Esophagus mucosa (tissue), 1 donor: ENCODE measurements at regions not wholly inside any gene's neighbourhood (a gene's known extent, or its start where the extent isn't known, plus 50 kb on each side); places are given as distances from the start of the nearest gene placed in this dataset.
"Not testable (repeated sequence)": the region's sequence is repeated elsewhere in the genome, so short reads cannot be mapped to it uniquely, and the experiment has no call there.

Experiments
- ATAC-seq: fragments of 200-7000 bp; cut with Tn5 transposase; one replicate; pipeline ENCODE4 v1.9.1; 2020
- donor health status: DM: yes; HTN: yes; CAD: no.

- no peak for ATAC-seq
These were observed 328.9 kb downstream of the CHL1 start for GRCh38 chr3:525415-525814.

GRCh38 chr3:535566-536416 is 339.2 kb downstream of the CHL1 start:
- peak; percentile 45 for ATAC-seq

- no peak for ATAC-seq
These were observed 339.9 kb downstream of the CHL1 start for GRCh38 chr3:536417-536813.

GRCh38 chr3:541062-541801 is 344.7 kb downstream of the CHL1 start:
- no peak for ATAC-seq

- no peak for ATAC-seq
These were observed 345.5 kb downstream of the CHL1 start for GRCh38 chr3:542021-542420.

GRCh38 chr3:549636-550035 is 353.1 kb downstream of the CHL1 start:
- no peak for ATAC-seq

- no peak for ATAC-seq
These were observed 353.9 kb downstream of the CHL1 start for GRCh38 chr3:550471-550870.

GRCh38 chr3:557972-558371 is 361.4 kb downstream of the CHL1 start:
- ATAC-seq, result no peak

- no peak for ATAC-seq
These were observed 371.1 kb downstream of the CHL1 start for GRCh38 chr3:567488-568185.

GRCh38 chr3:579529-579928 is 383.0 kb downstream of the CHL1 start:
- not testable (repeated sequence) for ATAC-seq

GRCh38 chr3:589066-589465 is 392.5 kb downstream of the CHL1 start:
- ATAC-seq, result not testable (repeated sequence)

- not testable (repeated sequence) for ATAC-seq
These were observed 400.7 kb downstream of the CHL1 start for GRCh38 chr3:597304-597703.

- ATAC-seq, result not testable (repeated sequence)
These were observed 401.2 kb downstream of the CHL1 start for GRCh38 chr3:597746-598145.

GRCh38 chr3:607480-607879 is 410.9 kb downstream of the CHL1 start:
- not testable (repeated sequence) for ATAC-seq

GRCh38 chr3:621714-622113 is 425.2 kb downstream of the CHL1 start:
- no peak for ATAC-seq

GRCh38 chr3:622314-622713 is 425.8 kb downstream of the CHL1 start:
- ATAC-seq, result no peak

- no peak for ATAC-seq
These were observed 427.5 kb downstream of the CHL1 start for GRCh38 chr3:623914-624545.

- no peak for ATAC-seq
These were observed 436.1 kb downstream of the CHL1 start for GRCh38 chr3:632571-633170.

GRCh38 chr3:634511-634910 is 437.9 kb downstream of the CHL1 start:
- no peak for ATAC-seq

- ATAC-seq, result no peak
These were observed 438.8 kb downstream of the CHL1 start for GRCh38 chr3:635393-635792.

GRCh38 chr3:643376-643775 is 446.8 kb downstream of the CHL1 start:
- no peak for ATAC-seq

- no peak for ATAC-seq
These were observed 437.0 kb upstream of the CNTN6 start for GRCh38 chr3:655824-656223.
